Effector memory CD4-positive, alpha-beta T cell (primary cell): ENCODE measurements at regions not wholly inside any gene's neighbourhood (a gene's known extent, or its start where the extent isn't known, plus 50 kb on each side); places are given as distances from the start of the nearest gene placed in this dataset.

Source experiments
- DNase-seq, 3 donors: peaks; one replicate each; pipeline ENCODE4 v3.0.0-alpha.2; 2020
- H3K27ac ChIP-seq: 2 replicates; pipeline ENCODE4 v1.7.0; 2013; ENCODE audit warnings: mild to moderate bottlenecking, low read length, moderate library complexity; ENCODE audit not compliant: insufficient read depth, poor library complexity, severe bottlenecking
- H3K27me3 ChIP-seq: replicated peaks from 2 replicates; pipeline ENCODE4 v1.7.0; 2013; ENCODE audit warnings: mild to moderate bottlenecking, low read length; ENCODE audit not compliant: insufficient read depth, control insufficient read depth, poor library complexity, severe bottlenecking
- H3K36me3 ChIP-seq: 2 replicates; pipeline ENCODE4 v1.7.0; 2013; ENCODE audit warnings: mild to moderate bottlenecking, low read length, moderate library complexity; ENCODE audit not compliant: control insufficient read depth, insufficient read depth
- H3K4me1 ChIP-seq: 2 replicates; pipeline ENCODE4 v1.7.0; 2013; ENCODE audit warnings: low read length, mild to moderate bottlenecking; ENCODE audit not compliant: control insufficient read depth, insufficient read depth, poor library complexity, severe bottlenecking
- H3K4me3 ChIP-seq: 2 replicates; pipeline ENCODE4 v1.7.0; 2013; ENCODE audit warnings: low read length, low read depth, mild to moderate bottlenecking; ENCODE audit not compliant: insufficient read depth, poor library complexity, severe bottlenecking
- H3K9me3 ChIP-seq: 2 replicates; pipeline ENCODE4 v1.7.0; 2013; ENCODE audit warnings: mild to moderate bottlenecking, low read length, moderate library complexity; ENCODE audit not compliant: control insufficient read depth

- Histone ChIP-seq H3K27ac (no peak overlapping the region), H3K4me1 (no peaks in the 10 kb centered on the region), H3K27me3 (no peaks in the 10 kb centered on the region), H3K9me3 (no peaks in the 10 kb centered on the region), H3K36me3 (no peaks in the 10 kb centered on the region), H3K4me3 (no peak overlapping the region)
- no peak for DNase-seq
Measured at GRCh38 chr2:196403471-196403870, 232.1 kb upstream of the STK17B start.

- Histone ChIP-seq H3K27me3 (no peaks in the 10 kb centered on the region), H3K4me3 (no peak overlapping the region), H3K9me3 (no peaks in the 10 kb centered on the region), H3K27ac (no peak overlapping the region), H3K4me1 (no peaks in the 10 kb centered on the region), H3K36me3 (no peaks in the 10 kb centered on the region)
- no peak for DNase-seq
Measured at GRCh38 chr2:196404276-196404675, 232.9 kb upstream of the STK17B start.

DNA sequence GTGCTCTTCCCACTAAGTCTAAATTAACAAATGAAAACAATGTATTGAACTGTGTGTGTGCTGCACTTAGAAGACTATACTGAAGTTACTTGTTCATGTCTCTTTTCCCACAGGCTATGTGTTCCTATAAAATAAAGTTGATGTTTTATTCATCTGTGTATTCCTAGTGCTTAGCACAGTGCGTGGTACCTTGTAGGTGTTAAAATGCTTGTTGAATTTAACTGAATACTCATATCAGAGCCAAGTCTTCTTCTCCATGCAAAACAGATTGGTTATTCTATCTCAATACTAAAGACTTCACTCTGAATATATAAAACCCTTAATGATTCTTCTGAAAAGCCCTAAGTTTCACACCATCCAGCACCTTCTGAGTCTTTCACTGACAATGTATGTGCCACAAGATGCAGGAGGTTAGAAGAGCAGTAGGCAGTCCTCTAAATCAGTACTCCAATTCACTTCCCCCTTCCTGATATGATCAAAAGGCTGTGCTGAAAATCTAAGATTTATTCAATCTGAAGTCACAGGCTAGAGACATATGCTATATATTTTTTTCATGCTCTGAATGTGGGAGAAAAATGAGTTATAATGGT lies 231.7 kb upstream of the CCDC150 start:
- Histone ChIP-seq H3K27ac (no peak overlapping the region), H3K27me3 (no peaks in the 10 kb centered on the region), H3K36me3 (no peaks in the 10 kb centered on the region), H3K4me1 (no peaks in the 10 kb centered on the region), H3K9me3 (no peaks in the 10 kb centered on the region), H3K4me3 (no peak overlapping the region)
- no peak for DNase-seq

DNA sequence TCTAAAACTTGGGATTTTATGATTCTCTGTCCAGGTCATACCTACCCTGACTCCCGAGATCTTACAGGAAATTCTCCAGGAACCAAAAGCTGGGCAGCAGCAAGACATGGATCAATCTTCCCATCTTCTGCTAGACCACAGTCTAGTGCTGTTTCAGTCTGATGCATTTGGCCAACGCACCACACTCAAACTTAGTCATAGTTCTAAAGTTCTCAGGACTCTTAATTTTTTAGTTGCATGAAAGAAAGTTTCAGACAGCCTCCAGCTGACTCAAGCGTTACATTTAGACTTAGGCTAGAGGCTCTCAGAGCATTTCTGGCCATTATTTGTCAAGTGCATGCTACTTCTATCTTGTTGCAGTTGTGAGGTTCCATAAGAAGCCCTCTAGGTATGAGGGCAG lies 230.1 kb upstream of the CCDC150 start:
- H3K27me3 ChIP-seq = no peaks in the 10 kb centered on the region
- DNase-seq = no peak
- no peak overlapping the region for H3K4me3 ChIP-seq
- H3K4me1 ChIP-seq = no peaks in the 10 kb centered on the region
- no peaks in the 10 kb centered on the region for H3K9me3 ChIP-seq
- H3K36me3 ChIP-seq = no peaks in the 10 kb centered on the region
- no peak overlapping the region for H3K27ac ChIP-seq

DNA sequence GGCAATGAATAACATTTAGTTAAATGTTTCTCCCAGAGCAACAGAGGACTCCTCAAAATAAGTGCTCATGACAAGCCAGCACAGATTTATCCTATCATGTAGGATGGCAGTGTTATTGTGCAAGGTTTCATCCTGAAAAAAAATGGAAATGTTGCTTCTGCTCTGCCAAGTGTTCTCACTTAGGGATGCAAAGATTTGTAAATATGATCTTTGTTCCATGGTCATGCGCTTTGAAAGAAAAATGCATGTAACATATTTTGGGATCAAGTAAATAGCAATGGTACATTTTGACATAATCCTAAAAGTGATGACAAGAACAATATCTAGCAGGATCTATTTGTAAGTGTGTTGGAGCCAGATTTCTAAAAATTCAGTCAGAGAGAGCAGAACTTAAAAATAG lies 229.5 kb upstream of the CCDC150 start:
- DNase-seq = no peak
- H3K36me3 ChIP-seq = no peaks in the 10 kb centered on the region
- H3K4me1 ChIP-seq = no peaks in the 10 kb centered on the region
- no peaks in the 10 kb centered on the region for H3K27me3 ChIP-seq
- H3K9me3 ChIP-seq = no peaks in the 10 kb centered on the region
- H3K4me3 ChIP-seq = no peak overlapping the region
- no peak overlapping the region for H3K27ac ChIP-seq

DNA sequence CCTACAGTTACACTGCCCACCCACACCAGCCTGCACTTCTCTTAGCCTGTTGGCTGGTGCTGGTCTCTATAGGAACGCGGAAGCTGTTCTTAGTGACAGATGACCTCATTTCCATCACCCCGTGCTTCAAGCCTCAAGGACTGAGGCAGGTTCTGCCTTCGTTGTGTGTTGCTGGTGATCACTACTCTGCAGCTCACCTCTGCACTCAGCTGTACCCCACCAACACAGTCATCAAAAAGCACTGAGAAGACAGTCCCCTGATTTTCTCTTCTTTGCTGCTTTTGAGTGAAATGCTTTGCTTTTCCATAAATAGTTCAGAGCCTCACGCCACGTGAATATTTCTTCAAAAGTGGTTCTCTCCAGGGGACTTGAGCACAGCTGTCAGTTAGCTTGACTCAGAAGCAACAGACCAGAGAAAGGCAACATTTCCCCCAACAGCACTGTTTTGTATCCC lies 225.7 kb upstream of the CCDC150 start:
- Histone ChIP-seq H3K27me3 (no peaks in the 10 kb centered on the region), H3K27ac (no peak overlapping the region), H3K36me3 (no peaks in the 10 kb centered on the region), H3K4me3 (no peak overlapping the region), H3K4me1 (no peaks in the 10 kb centered on the region), H3K9me3 (no peaks in the 10 kb centered on the region)
- no peak for DNase-seq

- Histone ChIP-seq H3K36me3 (no peaks in the 10 kb centered on the region), H3K9me3 (no peaks in the 10 kb centered on the region), H3K4me3 (no peak overlapping the region), H3K27ac (no peak overlapping the region), H3K27me3 (no peaks in the 10 kb centered on the region), H3K4me1 (no peaks in the 10 kb centered on the region)
- no peak for DNase-seq
Measured at GRCh38 chr2:196415384-196415783, 224.1 kb upstream of the CCDC150 start.

DNA sequence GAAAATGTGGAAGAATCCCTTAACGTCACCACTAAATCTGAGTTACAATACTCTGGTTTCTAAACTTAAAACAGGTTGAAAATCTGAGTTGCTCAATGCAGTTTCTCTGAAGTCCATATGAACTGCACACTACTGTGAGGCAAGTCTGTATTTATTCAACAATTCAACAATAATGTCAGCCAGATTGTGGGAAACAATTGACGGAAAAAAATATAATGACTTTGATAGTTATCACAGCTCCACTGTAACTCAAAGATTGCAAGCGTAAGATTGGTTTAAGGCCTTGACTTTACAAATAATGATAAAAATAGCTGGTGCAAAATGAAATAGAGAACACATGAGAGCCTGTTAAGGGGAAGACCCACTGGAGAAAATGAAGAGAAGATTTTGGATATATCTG lies 219.4 kb upstream of the CCDC150 start:
- Histone ChIP-seq H3K9me3 (no peaks in the 10 kb centered on the region), H3K4me3 (no peak overlapping the region), H3K27me3 (no peaks in the 10 kb centered on the region), H3K36me3 (no peaks in the 10 kb centered on the region), H3K27ac (no peak overlapping the region), H3K4me1 (no peaks in the 10 kb centered on the region)
- DNase-seq = no peak

DNA sequence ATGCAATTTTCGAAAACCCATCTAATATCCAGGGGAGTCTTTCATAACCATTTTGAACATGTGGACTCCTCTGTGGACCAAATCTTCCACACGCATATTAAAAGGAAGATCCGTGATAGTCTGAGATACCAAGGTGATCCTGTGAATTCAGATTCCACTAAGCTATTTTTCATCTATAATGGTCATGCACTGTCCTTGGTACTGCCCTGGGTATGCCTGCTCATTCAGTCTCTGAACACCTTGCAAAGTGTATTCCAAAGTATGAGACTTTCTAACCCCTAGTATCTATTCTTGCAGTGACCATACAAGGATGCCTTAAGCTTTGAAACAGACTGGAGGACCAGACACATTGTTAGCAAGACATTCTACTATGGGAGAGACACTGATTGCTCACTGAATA lies 217.6 kb upstream of the CCDC150 start:
- no peaks in the 10 kb centered on the region for H3K27me3 ChIP-seq
- H3K27ac ChIP-seq = no peak overlapping the region
- no peaks in the 10 kb centered on the region for H3K36me3 ChIP-seq
- no peaks in the 10 kb centered on the region for H3K4me1 ChIP-seq
- no peak overlapping the region for H3K4me3 ChIP-seq
- DNase-seq = no peak
- H3K9me3 ChIP-seq = no peaks in the 10 kb centered on the region

- Histone ChIP-seq H3K36me3 (no peaks in the 10 kb centered on the region), H3K27me3 (no peaks in the 10 kb centered on the region), H3K9me3 (no peaks in the 10 kb centered on the region), H3K4me1 (no peaks in the 10 kb centered on the region), H3K27ac (no peak overlapping the region), H3K4me3 (no peak overlapping the region)
- no peak for DNase-seq
Measured at GRCh38 chr2:196422361-196422760, 217.2 kb upstream of the CCDC150 start.
